ENCODE measurements at regions not wholly inside any gene's neighbourhood (a gene's known extent, or its start where the extent isn't known, plus 50 kb on each side); places are given as distances from the start of the nearest gene placed in this dataset.

- DNase-seq, result no peak
Measured at GRCh38 chr16:85550953-85551924, 61.9 kb upstream of the GSE1 start.

GRCh38 chr16:85552980-85553435 is 60.1 kb upstream of the GSE1 start:
- DNase-seq, result no peak

GRCh38 chr16:85553436-85554113 is 59.5 kb upstream of the GSE1 start:
- peak; percentile 52 for DNase-seq

GRCh38 chr16:85554114-85554888 is 58.8 kb upstream of the GSE1 start:
- DNase-seq, result peak; percentile 88

GRCh38 chr16:85554889-85555718 is 58.0 kb upstream of the GSE1 start:
- DNase-seq, result peak; percentile 61

GRCh38 chr16:85555719-85556455 is 57.2 kb upstream of the GSE1 start:
- DNase-seq, result no peak

GRCh38 chr16:85556456-85557082 is 56.6 kb upstream of the GSE1 start:
- DNase-seq, result peak; percentile 61

GRCh38 chr16:85557083-85557970 is 55.8 kb upstream of the GSE1 start:
- peak; percentile 31 for DNase-seq

- DNase-seq, result no peak
Measured at GRCh38 chr16:85557971-85558657, 55.0 kb upstream of the GSE1 start.

GRCh38 chr16:85560932-85561247 is 52.2 kb upstream of the GSE1 start:
- no peak for DNase-seq

GRCh38 chr16:85561248-85562092 is 51.7 kb upstream of the GSE1 start:
- no peak for DNase-seq

GRCh38 chr16:85562093-85562786 is 50.9 kb upstream of the GSE1 start:
- no peak for DNase-seq

GRCh38 chr16:85563034-85563433 is 50.1 kb upstream of the GSE1 start:
- no peak for DNase-seq
